Bronchial epithelial cell (primary cell): ENCODE measurements at regions not wholly inside any gene's neighbourhood (a gene's known extent, or its start where the extent isn't known, plus 50 kb on each side); places are given as distances from the start of the nearest gene placed in this dataset.

Experiments
- DNase-seq: peaks from one replicate; pipeline ENCODE4 v3.0.0-alpha.2; 2010; ENCODE audit warnings: low read depth
- FAIRE-seq: peaks from 2 replicates; lab custom pipeline; 2011; peaks lifted over from hg19 to GRCh38; lab: Jason Lieb, UNC
- H3K27me3 ChIP-seq: 2 replicates; pipeline ENCODE4 v1.5.1; 2011; ENCODE audit warnings: low read length; ENCODE audit not compliant: control insufficient read depth, insufficient read depth
- H3K36me3 ChIP-seq: 2 replicates; pipeline ENCODE4 v1.5.1; 2011; ENCODE audit warnings: low read length; ENCODE audit not compliant: control insufficient read depth, insufficient read depth
- H3K4me3 ChIP-seq: 2 replicates; pipeline ENCODE4 v1.5.1; 2011; ENCODE audit warnings: mild to moderate bottlenecking, low read depth, low read length, control low read depth
- TF ChIP-seq, protein P1 (sequence below): IDR thresholded peaks from 2 replicates; pipeline ENCODE4 v1.5.1; 2011; ENCODE audit warnings: mild to moderate bottlenecking, moderate library complexity, low read length, control low read depth, inconsistent platforms; ENCODE audit not compliant: insufficient read depth, severe bottlenecking

DNA sequence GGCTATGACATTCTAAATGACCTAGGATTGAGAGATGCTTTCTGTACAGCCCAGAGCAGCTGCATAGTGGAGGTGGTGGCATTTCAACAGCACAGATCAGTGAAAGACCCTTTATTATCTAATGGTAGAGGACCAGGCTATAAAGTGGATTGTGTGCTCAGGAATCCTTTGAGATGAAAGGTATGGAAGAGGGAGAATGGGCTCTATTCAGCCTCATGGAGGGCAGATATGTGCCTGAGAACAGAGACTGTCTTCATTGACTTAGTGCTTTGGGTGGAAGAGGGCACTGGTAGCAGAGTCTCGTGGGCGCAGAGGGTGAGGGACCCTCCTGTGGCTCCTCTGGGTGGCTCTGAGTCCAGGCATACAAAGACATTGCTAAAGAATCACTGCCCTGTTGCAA, 130.0 kb upstream of the SLC24A5 start:
- no peak overlapping the region for H3K4me3 ChIP-seq
- no peak for DNase-seq
- TF ChIP-seq, protein P1, sequence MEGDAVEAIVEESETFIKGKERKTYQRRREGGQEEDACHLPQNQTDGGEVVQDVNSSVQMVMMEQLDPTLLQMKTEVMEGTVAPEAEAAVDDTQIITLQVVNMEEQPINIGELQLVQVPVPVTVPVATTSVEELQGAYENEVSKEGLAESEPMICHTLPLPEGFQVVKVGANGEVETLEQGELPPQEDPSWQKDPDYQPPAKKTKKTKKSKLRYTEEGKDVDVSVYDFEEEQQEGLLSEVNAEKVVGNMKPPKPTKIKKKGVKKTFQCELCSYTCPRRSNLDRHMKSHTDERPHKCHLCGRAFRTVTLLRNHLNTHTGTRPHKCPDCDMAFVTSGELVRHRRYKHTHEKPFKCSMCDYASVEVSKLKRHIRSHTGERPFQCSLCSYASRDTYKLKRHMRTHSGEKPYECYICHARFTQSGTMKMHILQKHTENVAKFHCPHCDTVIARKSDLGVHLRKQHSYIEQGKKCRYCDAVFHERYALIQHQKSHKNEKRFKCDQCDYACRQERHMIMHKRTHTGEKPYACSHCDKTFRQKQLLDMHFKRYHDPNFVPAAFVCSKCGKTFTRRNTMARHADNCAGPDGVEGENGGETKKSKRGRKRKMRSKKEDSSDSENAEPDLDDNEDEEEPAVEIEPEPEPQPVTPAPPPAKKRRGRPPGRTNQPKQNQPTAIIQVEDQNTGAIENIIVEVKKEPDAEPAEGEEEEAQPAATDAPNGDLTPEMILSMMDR: no peak
- H3K36me3 ChIP-seq: no peaks in the 10 kb centered on the region
- FAIRE-seq: no peak
- no peaks in the 10 kb centered on the region for H3K27me3 ChIP-seq

DNA sequence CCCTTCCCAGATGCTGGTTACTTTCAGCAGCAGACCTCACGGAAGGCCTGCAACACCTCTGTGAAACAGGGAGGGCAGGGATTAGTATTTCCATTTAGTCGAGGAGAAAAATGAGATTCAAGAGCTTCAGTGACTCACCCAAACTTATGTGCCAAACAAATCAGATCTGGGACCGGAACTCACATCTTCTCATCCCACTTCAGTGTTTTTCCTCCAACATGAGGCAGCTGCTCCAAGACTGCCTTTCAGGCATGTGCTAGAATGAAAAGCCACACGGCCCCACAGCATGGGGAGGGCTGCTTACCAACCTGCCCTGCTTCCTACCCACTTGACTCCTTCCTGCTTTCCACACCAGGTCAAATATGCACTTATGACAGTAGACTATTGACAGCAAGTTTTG, 129.4 kb upstream of the SLC24A5 start:
- no peak overlapping the region for H3K4me3 ChIP-seq
- no peaks in the 10 kb centered on the region for H3K36me3 ChIP-seq
- no peak for DNase-seq
- no peaks in the 10 kb centered on the region for H3K27me3 ChIP-seq
- FAIRE-seq: no peak
- TF ChIP-seq, protein P1: no peak

DNA sequence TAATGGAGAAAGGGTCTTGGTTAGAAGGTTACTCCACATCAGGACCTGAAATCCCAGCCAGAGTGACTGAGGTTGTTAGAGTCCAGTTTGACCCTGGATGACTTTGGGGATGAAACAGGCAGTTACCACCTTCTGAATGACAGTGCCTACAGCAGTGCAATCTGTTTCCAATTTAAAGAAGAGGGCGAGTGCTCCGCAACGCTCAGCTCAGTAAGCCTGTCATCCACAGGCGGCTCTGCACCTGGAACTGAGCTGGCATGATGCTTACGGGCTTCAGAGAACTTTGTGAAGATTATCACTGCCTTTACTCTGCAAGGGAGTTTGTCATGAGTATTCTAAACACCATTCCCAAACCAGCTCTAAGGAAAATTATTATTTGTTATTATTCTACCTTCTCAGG, 127.7 kb upstream of the SLC24A5 start:
- no peak overlapping the region for H3K4me3 ChIP-seq
- FAIRE-seq (no peak), DNase-seq (no peak)
- no peaks in the 10 kb centered on the region for H3K27me3 ChIP-seq
- H3K36me3 ChIP-seq: no peaks in the 10 kb centered on the region
- TF ChIP-seq, protein P1: no peak

DNA sequence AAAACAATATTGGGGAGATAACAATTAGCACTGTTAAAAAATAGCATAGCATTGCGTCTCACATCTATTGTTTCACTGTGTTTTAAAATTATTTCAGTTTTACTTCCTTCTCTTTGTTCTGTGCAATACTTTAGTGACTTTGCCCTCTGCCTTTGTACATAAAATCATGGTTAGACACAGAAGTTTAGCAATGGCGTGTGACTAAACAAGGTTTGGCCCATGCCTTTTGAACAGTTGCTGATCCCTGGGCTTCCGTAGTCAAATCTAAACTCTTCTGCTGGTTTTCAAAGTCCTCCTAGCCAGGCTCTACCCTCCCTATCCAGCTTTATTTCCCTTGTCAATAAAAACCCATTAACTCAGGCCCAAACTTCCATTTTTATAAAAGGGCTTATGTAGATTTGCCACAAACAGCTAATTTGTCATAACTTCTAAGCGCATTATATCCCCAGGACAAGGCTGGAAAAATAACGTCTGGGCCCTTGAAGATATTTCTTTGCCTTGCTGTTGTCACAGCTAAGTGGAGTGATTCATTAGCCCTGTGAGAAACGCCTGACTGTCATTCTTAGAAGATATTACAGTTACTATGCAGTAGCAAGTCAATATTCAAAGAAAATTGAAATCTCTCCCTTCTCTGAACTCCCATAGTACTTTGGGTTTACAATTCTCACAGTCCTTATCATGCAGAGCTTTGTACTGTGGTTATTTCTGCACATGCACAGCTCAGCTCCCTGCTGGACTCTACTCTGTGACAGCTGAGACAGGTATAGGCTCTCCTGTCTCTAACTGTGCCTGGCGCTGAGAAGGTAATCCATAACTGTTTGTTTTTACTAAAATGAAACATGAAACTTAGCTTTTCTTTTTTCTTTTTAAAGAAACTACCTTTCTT, 123.4 kb upstream of the SLC24A5 start:
- no peak for DNase-seq
- no peak for FAIRE-seq
- Histone ChIP-seq H3K27me3 (no peaks in the 10 kb centered on the region), H3K4me3 (no peak overlapping the region), H3K36me3 (no peaks in the 10 kb centered on the region)
- TF ChIP-seq, protein P1: no peak

DNA sequence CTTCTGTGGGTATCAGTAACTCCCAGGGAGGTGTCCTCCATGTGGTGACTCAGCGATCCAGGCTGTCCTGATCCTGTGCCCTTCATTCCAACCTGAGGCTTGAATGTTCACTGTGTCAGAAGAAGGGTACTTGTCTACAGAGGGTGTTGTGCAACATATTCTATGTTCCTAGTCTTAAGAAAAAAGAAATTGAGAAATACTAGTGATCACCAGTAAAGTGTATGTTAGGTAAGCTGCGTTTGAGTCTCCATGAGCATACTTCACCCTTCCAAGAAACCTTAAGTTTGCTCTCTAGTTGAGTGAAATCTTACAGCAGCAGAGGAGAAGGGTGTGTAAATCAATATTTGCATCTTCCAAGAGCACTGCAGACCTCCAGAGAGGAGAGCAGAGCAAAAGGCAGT, 122.2 kb upstream of the SLC24A5 start:
- peak; percentile 37 for DNase-seq
- no peak overlapping the region for H3K4me3 ChIP-seq
- no peaks in the 10 kb centered on the region for H3K27me3 ChIP-seq
- FAIRE-seq: no peak
- TF ChIP-seq, protein P1: no peak
- H3K36me3 ChIP-seq: no peaks in the 10 kb centered on the region
